ENCODE measurements at regions not wholly inside any gene's neighbourhood (a gene's known extent, or its start where the extent isn't known, plus 50 kb on each side); places are given as distances from the start of the nearest gene placed in this dataset.

- ChIA-PET POLR2A (no interaction called here), CTCF (ENCODE audit: low intra/inter-chr PET ratio, low total read pairs) (no interaction called here)
- no peak overlapping the region for H2AFZ ChIP-seq (ENCODE audit: low read length)
- in situ Hi-C loops (cut with HindIII; ENCODE audit: extremely low pct_ligation_motif_present, low pct_unique_long_range_greater_than_20kb) (no loop called here), intact Hi-C loops (cut with micrococcal nuclease; ENCODE audit: unreplicated experiment) (no loop called here)
- no peak overlapping the region for H3K4me2 ChIP-seq (ENCODE audit: low read depth, low read length)
- no peak overlapping the region for H3K9ac ChIP-seq (ENCODE audit: insufficient read depth, low read depth, low read length)
- 2% methylated on average over 2 of the region's 2 CpGs for WGBS (ENCODE audit: low lambda C conversion rate)
- no peaks in the 10 kb centered on the region for H4K20me1 ChIP-seq (ENCODE audit: insufficient read depth, low read length)
- TF ChIP-seq ZNF589 (CRISPR knock-in tag; conservative IDR thresholded peaks at IDR 0.05) (no peak), HOXA5 (CRISPR knock-in tag; IDR thresholded peaks at IDR 0.05) (no peak), HNRNPLL (IDR thresholded peaks at IDR 0.05; ENCODE audit: low read depth, low read length, poor library complexity, severe bottlenecking) (no peak), SRSF9 (IDR thresholded peaks at IDR 0.05; ENCODE audit: borderline replicate concordance, insufficient read depth, low read depth, low read length, poor library complexity, severe bottlenecking) (no peak), ZHX2 (IDR thresholded peaks at IDR 0.05; ENCODE audit: low read depth) (no peak), ZHX2 (CRISPR knock-in tag; IDR thresholded peaks at IDR 0.05; ENCODE audit: borderline replicate concordance) (no peak), AHR (CRISPR knock-in tag; IDR thresholded peaks at IDR 0.05) (no peak), ZNF276 (CRISPR knock-in tag; IDR thresholded peaks at IDR 0.05; ENCODE audit: low read depth) (no peak), HOMEZ (CRISPR knock-in tag; IDR thresholded peaks at IDR 0.05; ENCODE audit: low read depth) (no peak), TAF1 (CRISPR knock-in tag; IDR thresholded peaks at IDR 0.05) (no peak), ZNF772 (CRISPR knock-in tag; IDR thresholded peaks at IDR 0.05) (no peak), ZNF605 (CRISPR knock-in tag; IDR thresholded peaks at IDR 0.05) (no peak), ZBTB2 (CRISPR knock-in tag; IDR thresholded peaks at IDR 0.05; ENCODE audit: low read depth) (no peak), MTA1 (CRISPR knock-in tag; IDR thresholded peaks at IDR 0.05; ENCODE audit: borderline replicate concordance) (no peak), NFRKB (IDR thresholded peaks at IDR 0.05) (no peak), CBX1 (IDR thresholded peaks at IDR 0.05; ENCODE audit: low read depth) (no peak)
- DNase-seq (ENCODE audit: low spot score) (no peak), ATAC-seq (no peak), FAIRE-seq (no peak)
- no peaks in the 10 kb centered on the region for H3K79me2 ChIP-seq (ENCODE audit: insufficient read depth, low read length)
- H3K4me3 ChIP-seq (replicated peaks in 1 of 3; ENCODE audit: insufficient read depth in 1 of 3, low read depth in 2 of 3, low read length in 3 of 3): no peak overlapping the region
- H3K4me1 ChIP-seq (ENCODE audit: insufficient read depth, low read length): no peaks in the 10 kb centered on the region
- no TSS peak for BruUV-seq (replicated peaks)
- H3K36me3 ChIP-seq (replicated peaks in 1 of 2; ENCODE audit: control insufficient read depth in 1 of 2, insufficient read depth in 2 of 2, low read length in 2 of 2): no peaks in the 10 kb centered on the region
- H3K27ac ChIP-seq (ENCODE audit: extremely low read length, insufficient read depth, low read length): no peak overlapping the region
- no peaks in the 10 kb centered on the region for H3K27me3 ChIP-seq (ENCODE audit: control insufficient read depth in 1 of 2, insufficient read depth in 2 of 2, low read length in 2 of 2)
- no peaks in the 10 kb centered on the region for H3K9me3 ChIP-seq (ENCODE audit: low read length)
Observed at GRCh38 chr2:21480162-21480561, 356.4 kb downstream of the TDRD15 start.

Data from HepG2 (cell line).